ENCODE measurements at regions not wholly inside any gene's neighbourhood (a gene's known extent, or its start where the extent isn't known, plus 50 kb on each side); places are given as distances from the start of the nearest gene placed in this dataset.

- TF ChIP-seq POLR2A (IDR thresholded peaks at IDR 0.05) = no peak
- TF ChIP-seq, protein P1, sequence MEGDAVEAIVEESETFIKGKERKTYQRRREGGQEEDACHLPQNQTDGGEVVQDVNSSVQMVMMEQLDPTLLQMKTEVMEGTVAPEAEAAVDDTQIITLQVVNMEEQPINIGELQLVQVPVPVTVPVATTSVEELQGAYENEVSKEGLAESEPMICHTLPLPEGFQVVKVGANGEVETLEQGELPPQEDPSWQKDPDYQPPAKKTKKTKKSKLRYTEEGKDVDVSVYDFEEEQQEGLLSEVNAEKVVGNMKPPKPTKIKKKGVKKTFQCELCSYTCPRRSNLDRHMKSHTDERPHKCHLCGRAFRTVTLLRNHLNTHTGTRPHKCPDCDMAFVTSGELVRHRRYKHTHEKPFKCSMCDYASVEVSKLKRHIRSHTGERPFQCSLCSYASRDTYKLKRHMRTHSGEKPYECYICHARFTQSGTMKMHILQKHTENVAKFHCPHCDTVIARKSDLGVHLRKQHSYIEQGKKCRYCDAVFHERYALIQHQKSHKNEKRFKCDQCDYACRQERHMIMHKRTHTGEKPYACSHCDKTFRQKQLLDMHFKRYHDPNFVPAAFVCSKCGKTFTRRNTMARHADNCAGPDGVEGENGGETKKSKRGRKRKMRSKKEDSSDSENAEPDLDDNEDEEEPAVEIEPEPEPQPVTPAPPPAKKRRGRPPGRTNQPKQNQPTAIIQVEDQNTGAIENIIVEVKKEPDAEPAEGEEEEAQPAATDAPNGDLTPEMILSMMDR (IDR thresholded peaks at IDR 0.05) = no peak
These were observed 136.5 kb upstream of the PTCH1 start for GRCh38 chr9:95653246-95653645.
